Stimulated activated CD4-positive, alpha-beta T cell treated with anti-CD3 and anti-CD28 coated beads, TNF-alpha, amount 100 ng/mL, for 24 hours (primary cell): ENCODE measurements at regions not wholly inside any gene's neighbourhood (a gene's known extent, or its start where the extent isn't known, plus 50 kb on each side); places are given as distances from the start of the nearest gene placed in this dataset.

Experiments
- DNase-seq, 3 experiments: peaks; one replicate each; pipeline ENCODE4 v3.0.0-alpha.2; 2020; ENCODE audit warnings: low read depth in 3 of 3

- no peak for DNase-seq
Measured at GRCh38 chr6:130765181-130765727, 62.0 kb upstream of the SMLR1 start.

- DNase-seq = no peak
Measured at GRCh38 chr6:130766239-130767144, 60.7 kb upstream of the SMLR1 start.

- no peak for DNase-seq
Measured at GRCh38 chr6:130769861-130770260, 57.3 kb upstream of the SMLR1 start.

GRCh38 chr6:130771741-130772140 lies 55.5 kb upstream of the SMLR1 start:
- DNase-seq = no peak

- no peak for DNase-seq
Measured at GRCh38 chr6:130773860-130774259, 53.3 kb upstream of the SMLR1 start.

- no peak for DNase-seq
Measured at GRCh38 chr6:130775411-130776012, 51.7 kb upstream of the SMLR1 start.

GRCh38 chr6:130776287-130776925 lies 50.8 kb upstream of the SMLR1 start:
- no peak for DNase-seq
